ENCODE measurements at regions not wholly inside any gene's neighbourhood (a gene's known extent, or its start where the extent isn't known, plus 50 kb on each side); places are given as distances from the start of the nearest gene placed in this dataset.

DNA sequence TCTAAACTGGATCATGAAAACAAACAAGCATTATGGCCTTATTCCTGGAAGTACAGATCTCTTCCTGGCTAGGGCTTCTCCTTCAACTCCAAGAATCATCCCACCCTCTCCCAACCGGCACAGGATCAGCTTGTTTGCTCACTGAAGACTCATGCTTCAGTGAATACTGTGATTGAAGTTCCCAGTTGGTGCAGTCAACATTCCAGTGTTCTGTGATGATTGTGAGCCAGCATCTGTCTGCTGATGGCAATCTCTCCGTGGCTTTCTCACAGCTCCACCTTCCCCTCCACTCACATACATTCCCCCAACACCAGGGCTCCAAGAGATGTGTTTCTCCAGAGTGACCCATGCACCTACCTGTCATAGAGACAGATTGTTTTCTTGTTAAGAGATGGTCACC is 421.3 kb upstream of the BTBD3 start:
- ATAC-seq = no peak
- TF ChIP-seq TCF4 (CRISPR knock-in tag; IDR thresholded peaks at IDR 0.05; ENCODE audit: borderline replicate concordance) (no peak), ISL1 (CRISPR knock-in tag; IDR thresholded peaks at IDR 0.05) (no peak), PPARA (CRISPR knock-in tag; IDR thresholded peaks at IDR 0.05; ENCODE audit: borderline replicate concordance) (no peak), SNAI2 (CRISPR knock-in tag; IDR thresholded peaks at IDR 0.05) (no peak)
- TF ChIP-seq, protein P1, sequence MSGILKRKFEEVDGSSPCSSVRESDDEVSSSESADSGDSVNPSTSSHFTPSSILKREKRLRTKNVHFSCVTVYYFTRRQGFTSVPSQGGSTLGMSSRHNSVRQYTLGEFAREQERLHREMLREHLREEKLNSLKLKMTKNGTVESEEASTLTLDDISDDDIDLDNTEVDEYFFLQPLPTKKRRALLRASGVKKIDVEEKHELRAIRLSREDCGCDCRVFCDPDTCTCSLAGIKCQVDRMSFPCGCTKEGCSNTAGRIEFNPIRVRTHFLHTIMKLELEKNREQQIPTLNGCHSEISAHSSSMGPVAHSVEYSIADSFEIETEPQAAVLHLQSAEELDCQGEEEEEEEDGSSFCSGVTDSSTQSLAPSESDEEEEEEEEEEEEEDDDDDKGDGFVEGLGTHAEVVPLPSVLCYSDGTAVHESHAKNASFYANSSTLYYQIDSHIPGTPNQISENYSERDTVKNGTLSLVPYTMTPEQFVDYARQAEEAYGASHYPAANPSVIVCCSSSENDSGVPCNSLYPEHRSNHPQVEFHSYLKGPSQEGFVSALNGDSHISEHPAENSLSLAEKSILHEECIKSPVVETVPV (CRISPR knock-in tag; IDR thresholded peaks at IDR 0.05) = no peak
- TF ChIP-seq, protein P2, sequence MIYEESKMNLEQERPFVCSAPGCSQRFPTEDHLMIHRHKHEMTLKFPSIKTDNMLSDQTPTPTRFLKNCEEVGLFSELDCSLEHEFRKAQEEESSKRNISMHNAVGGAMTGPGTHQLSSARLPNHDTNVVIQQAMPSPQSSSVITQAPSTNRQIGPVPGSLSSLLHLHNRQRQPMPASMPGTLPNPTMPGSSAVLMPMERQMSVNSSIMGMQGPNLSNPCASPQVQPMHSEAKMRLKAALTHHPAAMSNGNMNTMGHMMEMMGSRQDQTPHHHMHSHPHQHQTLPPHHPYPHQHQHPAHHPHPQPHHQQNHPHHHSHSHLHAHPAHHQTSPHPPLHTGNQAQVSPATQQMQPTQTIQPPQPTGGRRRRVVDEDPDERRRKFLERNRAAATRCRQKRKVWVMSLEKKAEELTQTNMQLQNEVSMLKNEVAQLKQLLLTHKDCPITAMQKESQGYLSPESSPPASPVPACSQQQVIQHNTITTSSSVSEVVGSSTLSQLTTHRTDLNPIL (CRISPR knock-in tag; IDR thresholded peaks at IDR 0.05; ENCODE audit: low read depth) = no peak
- TF ChIP-seq, protein P3, sequence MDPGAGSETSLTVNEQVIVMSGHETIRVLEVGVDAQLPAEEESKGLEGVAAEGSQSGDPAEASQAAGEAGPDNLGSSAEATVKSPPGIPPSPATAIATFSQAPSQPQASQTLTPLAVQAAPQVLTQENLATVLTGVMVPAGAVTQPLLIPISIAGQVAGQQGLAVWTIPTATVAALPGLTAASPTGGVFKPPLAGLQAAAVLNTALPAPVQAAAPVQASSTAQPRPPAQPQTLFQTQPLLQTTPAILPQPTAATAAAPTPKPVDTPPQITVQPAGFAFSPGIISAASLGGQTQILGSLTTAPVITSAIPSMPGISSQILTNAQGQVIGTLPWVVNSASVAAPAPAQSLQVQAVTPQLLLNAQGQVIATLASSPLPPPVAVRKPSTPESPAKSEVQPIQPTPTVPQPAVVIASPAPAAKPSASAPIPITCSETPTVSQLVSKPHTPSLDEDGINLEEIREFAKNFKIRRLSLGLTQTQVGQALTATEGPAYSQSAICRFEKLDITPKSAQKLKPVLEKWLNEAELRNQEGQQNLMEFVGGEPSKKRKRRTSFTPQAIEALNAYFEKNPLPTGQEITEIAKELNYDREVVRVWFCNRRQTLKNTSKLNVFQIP (CRISPR knock-in tag; IDR thresholded peaks at IDR 0.05; ENCODE audit: borderline replicate concordance, low read depth) = no peak

DNA sequence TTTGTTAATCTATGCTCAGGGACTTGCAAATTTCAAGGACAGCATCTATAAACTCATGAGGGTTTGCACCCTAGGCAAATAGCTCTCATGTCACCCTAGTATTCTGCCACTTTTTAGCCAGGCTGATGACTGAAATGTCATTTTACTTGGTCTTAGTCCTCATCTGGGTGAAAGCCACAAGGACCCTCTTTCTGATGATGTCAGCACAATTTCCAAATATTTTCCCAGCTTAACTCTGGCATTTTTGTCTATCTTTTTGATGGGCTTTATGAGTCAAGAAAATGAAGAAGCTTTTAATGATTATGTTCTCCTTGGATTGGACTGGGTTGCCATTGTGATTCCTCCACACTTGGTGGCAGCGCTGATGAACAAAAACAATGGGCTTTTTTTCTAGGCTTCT is 420.1 kb upstream of the BTBD3 start:
- no peak for ATAC-seq
- TF ChIP-seq ZFP3 (CRISPR knock-in tag; IDR thresholded peaks at IDR 0.05) (no peak), BACH2 (CRISPR knock-in tag; IDR thresholded peaks at IDR 0.05; ENCODE audit: borderline replicate concordance) (no peak), ESRRG (CRISPR knock-in tag; IDR thresholded peaks at IDR 0.05) (no peak), ZNF8 (CRISPR knock-in tag; IDR thresholded peaks at IDR 0.05) (no peak), SNAI2 (CRISPR knock-in tag; IDR thresholded peaks at IDR 0.05) (no peak), ZNF70 (CRISPR knock-in tag; IDR thresholded peaks at IDR 0.05) (no peak), ARNTL (CRISPR knock-in tag; IDR thresholded peaks at IDR 0.05; ENCODE audit: borderline replicate concordance, low read depth) (no peak)
- TF ChIP-seq, protein P1 (CRISPR knock-in tag; IDR thresholded peaks at IDR 0.05) = no peak

DNA sequence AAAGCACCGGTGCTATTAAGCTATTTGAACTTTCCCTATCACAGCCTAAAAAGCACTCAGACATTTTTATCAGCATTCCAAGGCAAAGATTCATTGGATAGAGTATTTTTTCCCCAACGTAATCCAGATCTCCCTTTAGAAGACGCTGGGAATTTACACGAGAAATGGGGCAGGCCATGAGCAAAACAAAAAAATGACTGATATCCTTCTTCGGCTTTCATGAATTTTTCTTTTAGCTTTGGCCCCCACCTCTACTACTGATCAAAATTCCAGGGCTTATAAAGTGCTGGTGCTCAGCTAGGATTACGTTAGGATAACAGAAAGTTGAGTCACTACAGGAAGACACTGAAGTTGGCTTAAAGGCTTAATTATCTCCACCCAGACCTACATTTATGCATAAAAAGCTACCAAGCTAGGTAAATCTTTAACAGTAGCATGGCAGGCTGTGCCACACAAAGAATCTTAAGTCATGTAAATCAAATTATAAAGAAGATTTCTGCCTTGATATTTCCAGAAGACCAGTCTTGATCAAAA is 418.5 kb upstream of the BTBD3 start:
- no peak for TF ChIP-seq ESRRG (CRISPR knock-in tag; IDR thresholded peaks at IDR 0.05)
- TF ChIP-seq, protein P3 (CRISPR knock-in tag; IDR thresholded peaks at IDR 0.05; ENCODE audit: borderline replicate concordance, low read depth) = no peak
- TF ChIP-seq TOX (CRISPR knock-in tag; IDR thresholded peaks at IDR 0.05; ENCODE audit: borderline replicate concordance) = no peak
- TF ChIP-seq OSR1 (CRISPR knock-in tag; IDR thresholded peaks at IDR 0.05) = no peak
- no peak for TF ChIP-seq BACH2 (CRISPR knock-in tag; IDR thresholded peaks at IDR 0.05; ENCODE audit: borderline replicate concordance)
- no peak for TF ChIP-seq ISL1 (CRISPR knock-in tag; IDR thresholded peaks at IDR 0.05)
- no peak for TF ChIP-seq ARNTL (CRISPR knock-in tag; IDR thresholded peaks at IDR 0.05; ENCODE audit: borderline replicate concordance, low read depth)
- no peak for TF ChIP-seq ZFP3 (CRISPR knock-in tag; IDR thresholded peaks at IDR 0.05)
- ATAC-seq = peak; percentile 30; the same call in 1 of the 3 replicates

DNA sequence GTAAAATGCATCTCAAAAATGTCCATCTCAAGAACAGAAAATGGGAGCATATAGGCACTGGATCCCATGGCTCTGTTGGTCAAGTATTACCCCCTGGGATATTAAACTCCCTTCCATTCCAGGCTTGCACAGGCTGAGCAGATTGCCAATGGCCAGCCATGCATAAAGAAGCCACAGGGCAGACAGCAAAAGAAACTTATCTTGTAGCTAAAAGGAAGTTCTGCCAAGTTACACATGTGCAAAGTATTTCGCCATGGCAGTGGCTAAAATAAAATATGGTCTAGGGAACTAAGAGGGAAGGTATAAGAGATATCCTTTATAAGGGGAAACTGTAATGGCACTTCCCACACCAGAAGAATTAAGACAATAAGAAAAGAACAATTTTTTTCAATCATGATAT is 415.6 kb upstream of the BTBD3 start:
- TF ChIP-seq ZNF70 (CRISPR knock-in tag; IDR thresholded peaks at IDR 0.05) (no peak), ZNF8 (CRISPR knock-in tag; IDR thresholded peaks at IDR 0.05) (no peak), ZFP3 (CRISPR knock-in tag; IDR thresholded peaks at IDR 0.05) (no peak), ISL1 (CRISPR knock-in tag; IDR thresholded peaks at IDR 0.05) (no peak), BACH2 (CRISPR knock-in tag; IDR thresholded peaks at IDR 0.05; ENCODE audit: borderline replicate concordance) (no peak), ARNTL (CRISPR knock-in tag; IDR thresholded peaks at IDR 0.05; ENCODE audit: borderline replicate concordance, low read depth) (no peak), OSR1 (CRISPR knock-in tag; IDR thresholded peaks at IDR 0.05) (no peak), TOX (CRISPR knock-in tag; IDR thresholded peaks at IDR 0.05; ENCODE audit: borderline replicate concordance) (no peak), CSDC2 (CRISPR knock-in tag; IDR thresholded peaks at IDR 0.05) (no peak), ZC3H10 (CRISPR knock-in tag; IDR thresholded peaks at IDR 0.05) (no peak), ESRRG (CRISPR knock-in tag; IDR thresholded peaks at IDR 0.05) (no peak), SNAI2 (CRISPR knock-in tag; IDR thresholded peaks at IDR 0.05) (no peak)
- TF ChIP-seq, protein P4, sequence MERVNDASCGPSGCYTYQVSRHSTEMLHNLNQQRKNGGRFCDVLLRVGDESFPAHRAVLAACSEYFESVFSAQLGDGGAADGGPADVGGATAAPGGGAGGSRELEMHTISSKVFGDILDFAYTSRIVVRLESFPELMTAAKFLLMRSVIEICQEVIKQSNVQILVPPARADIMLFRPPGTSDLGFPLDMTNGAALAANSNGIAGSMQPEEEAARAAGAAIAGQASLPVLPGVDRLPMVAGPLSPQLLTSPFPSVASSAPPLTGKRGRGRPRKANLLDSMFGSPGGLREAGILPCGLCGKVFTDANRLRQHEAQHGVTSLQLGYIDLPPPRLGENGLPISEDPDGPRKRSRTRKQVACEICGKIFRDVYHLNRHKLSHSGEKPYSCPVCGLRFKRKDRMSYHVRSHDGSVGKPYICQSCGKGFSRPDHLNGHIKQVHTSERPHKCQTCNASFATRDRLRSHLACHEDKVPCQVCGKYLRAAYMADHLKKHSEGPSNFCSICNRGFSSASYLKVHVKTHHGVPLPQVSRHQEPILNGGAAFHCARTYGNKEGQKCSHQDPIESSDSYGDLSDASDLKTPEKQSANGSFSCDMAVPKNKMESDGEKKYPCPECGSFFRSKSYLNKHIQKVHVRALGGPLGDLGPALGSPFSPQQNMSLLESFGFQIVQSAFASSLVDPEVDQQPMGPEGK (CRISPR knock-in tag; IDR thresholded peaks at IDR 0.05; ENCODE audit: borderline replicate concordance) = no peak
- no peak for ATAC-seq
